GM10266 (cell line): ENCODE measurements at regions not wholly inside any gene's neighbourhood (a gene's known extent, or its start where the extent isn't known, plus 50 kb on each side); places are given as distances from the start of the nearest gene placed in this dataset.

Source experiments
- DNase-seq: peaks from one replicate; pipeline ENCODE4 v3.0.0; 2012; ENCODE audit errors: extremely low spot score
- TF ChIP-seq, protein P1 (sequence below): IDR thresholded peaks from 2 replicates; pipeline ENCODE4 v1.5.1; 2012; ENCODE audit warnings: mild to moderate bottlenecking, low read depth; ENCODE audit not compliant: control insufficient read depth, insufficient read depth; ENCODE audit errors: missing control alignments

- DNase-seq, result no peak
- TF ChIP-seq, protein P1, sequence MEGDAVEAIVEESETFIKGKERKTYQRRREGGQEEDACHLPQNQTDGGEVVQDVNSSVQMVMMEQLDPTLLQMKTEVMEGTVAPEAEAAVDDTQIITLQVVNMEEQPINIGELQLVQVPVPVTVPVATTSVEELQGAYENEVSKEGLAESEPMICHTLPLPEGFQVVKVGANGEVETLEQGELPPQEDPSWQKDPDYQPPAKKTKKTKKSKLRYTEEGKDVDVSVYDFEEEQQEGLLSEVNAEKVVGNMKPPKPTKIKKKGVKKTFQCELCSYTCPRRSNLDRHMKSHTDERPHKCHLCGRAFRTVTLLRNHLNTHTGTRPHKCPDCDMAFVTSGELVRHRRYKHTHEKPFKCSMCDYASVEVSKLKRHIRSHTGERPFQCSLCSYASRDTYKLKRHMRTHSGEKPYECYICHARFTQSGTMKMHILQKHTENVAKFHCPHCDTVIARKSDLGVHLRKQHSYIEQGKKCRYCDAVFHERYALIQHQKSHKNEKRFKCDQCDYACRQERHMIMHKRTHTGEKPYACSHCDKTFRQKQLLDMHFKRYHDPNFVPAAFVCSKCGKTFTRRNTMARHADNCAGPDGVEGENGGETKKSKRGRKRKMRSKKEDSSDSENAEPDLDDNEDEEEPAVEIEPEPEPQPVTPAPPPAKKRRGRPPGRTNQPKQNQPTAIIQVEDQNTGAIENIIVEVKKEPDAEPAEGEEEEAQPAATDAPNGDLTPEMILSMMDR, result no peak
Measured at GRCh38 chr17:34122515-34122914, 132.6 kb upstream of the CCL2 start.

DNA sequence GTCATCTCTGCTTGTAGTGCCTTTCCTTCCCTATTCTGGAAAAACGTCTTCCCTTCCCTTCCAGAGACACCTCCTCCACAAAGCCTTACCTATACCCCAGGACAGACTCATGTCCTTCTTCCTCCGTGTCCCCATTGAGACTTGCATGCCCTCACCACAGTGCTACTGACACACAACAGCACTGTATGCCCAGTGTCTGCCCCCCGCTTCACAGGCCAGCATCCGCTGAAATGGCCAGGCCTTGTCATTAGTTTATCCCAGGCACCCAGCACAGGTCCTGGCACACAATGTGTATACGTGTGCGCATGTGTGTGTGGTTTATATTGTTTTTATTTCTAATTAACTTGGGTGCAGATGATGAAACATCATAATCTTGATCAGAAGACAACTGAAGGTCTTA lies 130.1 kb upstream of the CCL2 start:
- no peak for DNase-seq
- TF ChIP-seq, protein P1, result no peak

- DNase-seq, result no peak
- TF ChIP-seq, protein P1, result no peak
Measured at GRCh38 chr17:34125921-34126320, 129.2 kb upstream of the CCL2 start.

GRCh38 chr17:34126496-34126895 lies 128.6 kb upstream of the CCL2 start:
- DNase-seq, result no peak
- TF ChIP-seq, protein P1, result no peak

DNA sequence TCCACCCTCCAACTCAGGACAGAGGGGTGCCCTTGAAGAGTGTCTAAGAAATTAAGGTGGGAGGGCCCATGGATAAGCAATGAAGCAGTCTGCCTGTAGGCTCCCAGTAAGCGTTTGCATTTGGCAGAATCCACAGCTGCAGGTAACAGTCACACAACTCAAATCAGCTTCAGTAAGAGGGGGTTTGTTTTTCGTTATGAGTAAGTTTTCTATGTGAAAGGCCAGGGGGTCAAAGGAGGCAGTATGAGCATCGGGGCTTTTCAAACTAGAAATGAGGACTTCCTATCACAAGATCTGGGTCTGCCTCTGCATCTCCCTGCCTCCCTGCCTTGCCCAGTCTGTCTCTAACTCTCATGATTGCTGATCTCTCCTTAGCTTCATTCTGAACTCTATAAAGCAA lies 128.1 kb upstream of the CCL2 start:
- TF ChIP-seq, protein P1, result no peak
- no peak for DNase-seq

GRCh38 chr17:34130544-34130943 lies 124.5 kb upstream of the CCL2 start:
- DNase-seq, result no peak
- TF ChIP-seq, protein P1, result no peak

GRCh38 chr17:34131386-34131785 lies 123.7 kb upstream of the CCL2 start:
- TF ChIP-seq, protein P1, result no peak
- no peak for DNase-seq
